EH (cell line): ENCODE measurements at regions not wholly inside any gene's neighbourhood (a gene's known extent, or its start where the extent isn't known, plus 50 kb on each side); places are given as distances from the start of the nearest gene placed in this dataset.

Source experiments
- DNase-seq: peaks from one replicate; pipeline ENCODE4 v3.0.0-alpha.2; 2015; ENCODE audit warnings: low read depth

DNA sequence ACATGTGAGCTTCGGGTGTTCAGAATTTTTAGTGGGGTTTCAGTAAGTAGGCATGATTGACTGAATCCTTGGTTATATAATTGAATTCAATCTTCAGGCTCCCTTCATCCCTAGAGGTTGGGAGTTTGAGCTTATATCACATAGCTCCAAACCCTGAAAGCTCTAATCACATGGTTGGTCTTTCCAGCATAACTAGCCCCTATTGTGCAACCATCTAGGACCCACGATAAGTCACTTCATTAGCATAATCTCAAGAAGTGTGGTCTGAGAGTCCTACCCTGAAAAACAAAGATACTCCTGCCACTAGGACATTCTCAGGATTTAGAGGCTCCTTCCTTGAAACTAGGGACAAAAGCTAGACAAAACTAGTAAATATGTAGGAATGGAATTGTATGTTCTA lies 348.9 kb upstream of the CBLB start:
- no peak for DNase-seq

GRCh38 chr3:106227068-106227467 lies 358.3 kb upstream of the CBLB start:
- no peak for DNase-seq

DNA sequence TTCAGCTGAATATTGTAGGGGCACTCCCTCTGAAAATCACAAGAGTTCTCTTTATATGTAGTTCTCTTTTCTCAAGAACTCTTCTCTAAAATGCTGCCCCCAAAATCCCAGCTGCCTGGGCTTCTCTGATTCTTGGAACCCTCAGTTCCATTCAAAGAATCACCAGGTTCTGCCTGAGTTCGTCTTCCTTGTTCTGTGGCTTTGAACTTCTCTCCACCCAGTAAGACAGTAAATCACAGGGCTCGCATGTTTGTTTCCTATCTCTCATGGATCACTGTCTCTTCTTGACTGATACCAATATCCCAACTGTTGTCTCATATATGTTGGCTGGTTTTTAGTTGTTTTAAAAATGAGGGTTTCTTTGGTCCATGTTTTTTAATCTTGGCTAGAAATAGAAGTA lies 359.5 kb upstream of the CBLB start:
- DNase-seq = no peak

GRCh38 chr3:106229495-106230278 lies 360.9 kb upstream of the CBLB start:
- no peak for DNase-seq

GRCh38 chr3:106231086-106231485 lies 362.3 kb upstream of the CBLB start:
- DNase-seq = no peak

DNA sequence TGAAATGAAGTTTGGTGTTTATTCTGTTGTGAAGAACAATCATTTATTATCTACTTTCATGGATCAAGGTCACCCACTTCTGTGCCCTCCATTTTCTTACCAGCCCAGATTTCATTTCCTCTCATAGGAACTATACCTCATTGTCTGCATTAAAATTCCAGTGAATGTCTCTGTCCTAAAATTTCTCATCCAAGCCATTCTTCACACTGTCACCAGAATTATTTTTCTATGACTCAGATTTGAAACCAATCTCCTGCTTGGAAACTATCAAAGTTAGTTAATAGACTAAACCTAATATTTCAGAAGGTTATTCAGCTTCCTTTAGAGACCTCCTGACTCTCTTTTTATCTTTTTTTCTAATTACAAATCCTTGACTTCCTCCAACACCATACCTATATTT lies 364.1 kb upstream of the CBLB start:
- peak; percentile 39 for DNase-seq

DNA sequence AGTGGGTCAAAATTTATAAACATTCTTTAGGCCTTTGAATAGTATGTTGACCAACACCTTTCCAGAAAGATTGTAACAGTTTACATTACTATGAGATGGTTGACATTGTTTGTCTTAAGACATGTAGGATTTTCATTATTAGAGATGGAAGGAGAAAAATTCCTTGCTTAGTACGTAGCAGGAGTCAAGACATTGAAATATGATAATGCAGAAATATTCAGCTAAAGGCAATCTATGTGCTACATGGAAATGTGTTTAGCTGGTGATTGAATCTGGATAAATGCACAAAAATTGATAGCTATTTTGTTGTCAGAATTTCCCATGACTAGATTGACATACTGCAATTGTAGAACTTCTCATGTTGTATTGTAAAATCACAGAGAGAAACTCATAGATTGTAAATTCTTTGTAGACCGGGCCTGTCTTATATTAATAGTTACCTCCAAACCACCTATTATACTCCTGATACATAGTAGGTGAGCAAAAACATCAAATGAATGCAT lies 370.4 kb upstream of the CBLB start:
- DNase-seq = no peak

- no peak for DNase-seq
Measured at GRCh38 chr3:106241593-106241992, 372.8 kb upstream of the CBLB start.

GRCh38 chr3:106242781-106243180 lies 374.0 kb upstream of the CBLB start:
- no peak for DNase-seq

GRCh38 chr3:106245400-106245799 lies 376.6 kb upstream of the CBLB start:
- no peak for DNase-seq

DNA sequence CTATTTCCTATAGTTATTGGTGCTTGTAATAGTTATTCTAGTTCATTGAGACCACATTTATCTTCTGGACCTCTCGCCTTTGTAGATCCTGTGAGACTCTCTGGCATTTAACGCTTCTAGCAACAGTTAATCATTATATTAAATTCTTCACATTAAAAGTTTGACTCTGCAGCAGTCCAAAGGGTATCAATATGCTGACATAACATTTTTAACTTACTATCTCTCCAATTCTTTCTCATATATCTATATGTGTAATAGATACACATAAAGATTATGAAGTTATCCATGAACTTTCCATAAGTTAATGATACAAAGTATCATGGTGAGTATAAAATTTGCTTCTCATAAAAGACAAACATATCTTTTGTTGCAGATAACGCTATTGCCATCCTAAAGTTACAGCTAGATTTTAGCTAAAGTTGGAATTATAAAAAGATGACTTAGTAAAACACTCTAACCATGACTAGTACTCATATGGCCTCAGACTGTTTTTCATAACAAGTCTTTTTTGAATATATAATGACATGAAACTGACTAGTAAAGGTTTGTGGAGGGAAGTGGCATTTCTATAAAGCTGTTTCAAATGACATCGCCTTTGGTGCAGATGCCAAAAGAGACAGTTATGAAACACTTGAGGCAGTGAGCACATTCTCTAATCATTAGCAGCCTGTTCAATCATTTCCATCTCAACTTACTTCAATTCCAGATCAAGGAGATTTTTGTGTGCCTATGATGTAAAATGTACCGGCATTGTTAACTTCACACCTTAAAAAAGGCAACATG lies 379.3 kb upstream of the CBLB start:
- DNase-seq = peak; percentile 31

DNA sequence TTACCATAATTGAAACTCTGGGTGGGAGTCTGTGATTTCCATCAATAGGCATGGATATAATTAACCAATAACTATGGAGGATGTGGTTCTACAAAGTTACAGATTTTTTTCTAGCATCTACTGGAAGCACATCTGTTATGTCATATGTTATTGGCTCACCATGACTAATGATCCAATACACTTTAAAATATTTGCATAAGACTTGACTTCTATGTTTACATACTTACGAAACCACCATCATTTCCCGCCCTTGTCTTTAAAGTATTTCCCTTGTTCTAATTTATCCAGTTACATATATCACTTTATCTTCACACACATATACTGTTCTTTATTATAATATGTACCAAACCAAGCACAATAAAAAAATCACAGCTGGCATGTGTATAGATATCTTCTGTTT lies 380.3 kb upstream of the CBLB start:
- DNase-seq = peak; percentile 63

- no peak for DNase-seq
Measured at GRCh38 chr3:106249981-106250380, 381.2 kb upstream of the CBLB start.

DNA sequence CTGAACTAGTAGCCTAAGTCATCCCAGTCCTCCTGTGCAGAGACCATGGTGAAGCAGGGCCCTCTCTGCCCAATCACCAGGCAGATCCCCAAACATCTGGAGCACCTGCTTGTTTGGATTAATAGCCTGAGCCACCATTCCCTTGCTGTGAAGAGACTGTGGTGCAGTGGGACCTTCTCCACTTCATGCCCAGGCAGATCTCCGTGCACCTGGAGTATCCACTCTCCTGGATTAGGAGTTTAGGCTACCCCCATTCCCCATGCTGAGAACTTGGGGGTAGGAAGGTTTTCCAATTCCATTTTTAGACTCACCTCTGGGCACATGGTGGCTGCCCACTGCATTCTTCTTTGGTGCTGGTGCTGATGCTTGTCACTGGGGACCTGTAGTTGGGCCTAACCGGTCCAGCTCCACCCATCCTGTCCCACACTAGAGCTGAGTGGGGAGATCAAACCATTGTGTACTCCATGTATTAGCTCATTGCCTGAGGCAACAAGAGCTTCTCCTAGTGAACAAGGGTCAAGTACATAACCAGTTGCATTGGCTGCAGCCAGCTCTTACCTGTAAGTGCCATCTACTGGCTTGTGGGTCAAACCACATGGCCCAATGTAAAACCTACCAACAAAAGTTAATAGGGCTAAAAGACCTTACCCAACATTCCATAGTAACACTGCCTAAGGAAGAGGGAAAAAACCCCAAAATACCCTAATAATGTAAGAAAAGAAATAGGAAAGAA lies 382.5 kb upstream of the CBLB start:
- no peak for DNase-seq

GRCh38 chr3:106255870-106256248 lies 387.0 kb upstream of the CBLB start:
- DNase-seq = no peak

- no peak for DNase-seq
Measured at GRCh38 chr3:106256249-106256957, 387.6 kb upstream of the CBLB start.

GRCh38 chr3:106257172-106257571 lies 388.4 kb upstream of the CBLB start:
- DNase-seq = no peak

- DNase-seq = peak; percentile 36
Measured at GRCh38 chr3:106261396-106261795, 392.6 kb upstream of the CBLB start.

DNA sequence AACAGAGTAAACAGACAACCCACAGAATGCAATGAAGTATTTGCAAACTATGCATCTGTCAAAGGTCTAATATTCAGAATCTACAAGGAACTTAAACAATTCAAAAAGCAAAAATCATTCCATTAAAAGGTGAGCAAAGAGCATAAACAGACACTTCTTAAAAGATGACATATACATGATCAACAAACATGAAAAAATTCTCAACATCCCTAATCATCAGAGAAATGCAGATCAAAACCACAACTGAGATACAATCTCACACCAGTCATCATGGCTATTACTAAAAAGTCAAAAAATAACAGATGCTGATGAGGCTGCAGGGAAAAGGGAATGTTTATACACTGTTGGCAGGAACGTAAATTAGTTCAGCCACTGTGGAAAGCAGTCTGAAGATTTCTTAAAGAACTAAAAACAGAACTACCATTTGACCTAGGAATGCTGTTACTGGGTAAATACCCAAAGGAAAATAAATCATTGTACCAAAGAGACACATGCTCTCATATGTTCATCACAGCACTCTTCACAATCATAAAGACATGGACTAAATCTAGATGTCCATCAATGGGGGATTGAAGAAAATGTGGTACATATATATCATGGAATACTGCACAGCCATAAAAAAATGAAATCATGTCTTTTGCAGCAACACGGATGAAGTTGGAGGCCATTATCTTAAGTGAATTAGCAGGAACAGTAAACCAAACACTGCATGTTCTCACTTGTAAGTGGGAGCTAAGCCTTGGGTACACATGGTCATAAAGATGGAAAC lies 393.3 kb upstream of the CBLB start:
- DNase-seq = peak; percentile 96

DNA sequence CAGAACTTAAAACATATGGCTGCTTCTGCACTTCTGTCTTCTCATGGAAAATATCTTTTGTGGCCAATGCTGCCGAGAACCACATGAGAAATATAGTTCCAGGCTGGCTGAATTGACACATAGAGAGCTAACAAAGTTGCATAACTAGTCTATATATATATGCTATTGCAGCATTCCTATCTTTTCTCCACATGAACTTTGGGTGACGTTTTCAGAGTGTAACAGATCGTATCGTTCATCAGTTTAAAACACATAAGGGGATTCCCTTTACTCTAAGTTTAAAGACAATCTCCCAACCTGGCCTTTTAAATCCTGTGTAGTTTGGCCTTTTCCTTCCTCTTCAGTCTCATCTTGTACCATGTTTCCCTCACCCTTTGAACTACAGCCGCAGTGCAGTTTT lies 394.2 kb upstream of the CBLB start:
- DNase-seq = peak; percentile 4

GRCh38 chr3:106263546-106263945 lies 394.7 kb upstream of the CBLB start:
- DNase-seq = peak; percentile 33
